ENCODE measurements at regions not wholly inside any gene's neighbourhood (a gene's known extent, or its start where the extent isn't known, plus 50 kb on each side); places are given as distances from the start of the nearest gene placed in this dataset.
"Not testable (repeated sequence)": the region's sequence is repeated elsewhere in the genome, so short reads cannot be mapped to it uniquely, and the experiment has no call there.

GRCh38 chr10:35819011-35819410, 176.9 kb upstream of the FZD8 start:
- H3K9me3 Mint-ChIP-seq, result peaks cover 4% of the 10 kb centered on the region
- intact Hi-C loops (cut with micrococcal nuclease), result no loop called here

DNA sequence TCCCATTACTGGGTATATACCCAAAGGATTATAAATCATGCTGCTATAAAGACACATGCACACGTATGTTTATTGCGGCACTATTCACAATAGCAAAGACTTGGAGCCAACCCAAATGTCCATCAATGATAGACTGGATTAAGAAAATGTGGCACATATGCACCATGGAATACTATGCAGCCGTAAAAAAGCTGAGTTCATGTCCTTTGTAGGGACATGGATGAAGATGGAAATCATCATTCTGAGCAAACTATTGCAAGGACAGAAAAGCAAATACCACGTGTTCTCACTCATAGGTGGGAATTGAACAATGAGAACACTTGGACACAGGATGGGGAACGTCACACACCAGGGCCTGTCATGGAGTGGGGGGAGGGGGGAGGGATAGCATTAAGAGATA, 175.0 kb upstream of the FZD8 start:
- DNase-seq; H3K4me1 Mint-ChIP-seq (ENCODE audit: low read depth); H3K27me3 Mint-ChIP-seq; H3K27ac Mint-ChIP-seq; H3K9me3 Mint-ChIP-seq; ATAC-seq; H3K4me3 Mint-ChIP-seq; H3K36me3 Mint-ChIP-seq (ENCODE audit: low read depth); CTCF ChIA-PET; intact Hi-C loops (cut with micrococcal nuclease); POLR2A ChIA-PET: not testable (repeated sequence)

More at GRCh38 chr10:35819011-35819410, 176.9 kb upstream of the FZD8 start:
- no peak for TF ChIP-seq CTCF (IDR thresholded peaks at IDR 0.05)
- ATAC-seq (no peak), DNase-seq (no peak)
- Mint-ChIP-seq H3K36me3 (ENCODE audit: low read depth) (no peaks in the 10 kb centered on the region), H3K4me1 (ENCODE audit: low read depth) (no peaks in the 10 kb centered on the region), H3K4me3 (no peak overlapping the region), H3K27me3 (no peaks in the 10 kb centered on the region), H3K27ac (no peak overlapping the region)
- POLR2A ChIA-PET, result no interaction called here
- CTCF ChIA-PET, result no interaction called here

DNA sequence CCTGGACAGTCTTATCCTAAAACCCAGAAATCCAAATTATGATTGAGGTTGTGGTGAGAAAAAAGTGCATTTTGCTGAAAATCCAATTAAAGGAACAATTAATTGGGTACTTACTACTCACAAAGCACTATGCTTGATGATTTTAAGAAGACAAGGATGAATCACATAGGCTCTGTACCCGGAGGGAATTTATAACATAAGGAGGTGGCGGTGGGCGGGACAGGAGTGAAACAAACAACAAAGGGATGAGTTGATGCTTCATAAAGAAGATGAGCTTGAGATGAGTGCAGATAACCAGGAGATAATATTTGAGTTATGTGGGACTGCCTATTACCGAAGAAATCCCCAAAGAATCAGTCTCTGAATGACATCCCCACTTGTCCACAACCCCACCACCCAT, 171.1 kb upstream of the FZD8 start:
- peaks cover 14% of the 10 kb centered on the region for H3K9me3 Mint-ChIP-seq

GRCh38 chr10:35808344-35808743, 166.2 kb upstream of the FZD8 start:
- Mint-ChIP-seq H3K27ac (no peak overlapping the region), H3K4me1 (ENCODE audit: low read depth) (no peaks in the 10 kb centered on the region), H3K27me3 (peaks cover 3% of the 10 kb centered on the region), H3K9me3 (peaks cover 10% of the 10 kb centered on the region), H3K4me3 (no peak overlapping the region), H3K36me3 (ENCODE audit: low read depth) (no peaks in the 10 kb centered on the region)
- TF ChIP-seq CTCF (IDR thresholded peaks at IDR 0.05), result no peak
- POLR2A ChIA-PET, result no interaction called here
- no peak for ATAC-seq
- DNase-seq, result no peak
- CTCF ChIA-PET, result no interaction called here
- intact Hi-C loops (cut with micrococcal nuclease), result no loop called here

More for the DNA sequence above, 171.1 kb upstream of the FZD8 start:
- Mint-ChIP-seq H3K4me1 (ENCODE audit: low read depth) (no peaks in the 10 kb centered on the region), H3K36me3 (ENCODE audit: low read depth) (no peaks in the 10 kb centered on the region), H3K27me3 (peaks cover 3% of the 10 kb centered on the region), H3K4me3 (no peak overlapping the region), H3K27ac (no peak overlapping the region)
- DNase-seq (no peak), ATAC-seq (no peak)
- TF ChIP-seq CTCF (IDR thresholded peaks at IDR 0.05), result no peak
- ChIA-PET CTCF (no interaction called here), POLR2A (no interaction called here)
- intact Hi-C loops (cut with micrococcal nuclease), result no loop called here

- no peak for DNase-seq
- no peaks in the 10 kb centered on the region for H3K4me1 Mint-ChIP-seq (ENCODE audit: low read depth)
- intact Hi-C loops (cut with micrococcal nuclease), result no loop called here
- H3K27ac Mint-ChIP-seq, result no peak overlapping the region
- ATAC-seq, result no peak
- H3K36me3 Mint-ChIP-seq (ENCODE audit: low read depth), result no peaks in the 10 kb centered on the region
- no peaks in the 10 kb centered on the region for H3K27me3 Mint-ChIP-seq
- CTCF ChIA-PET, result no interaction called here
- H3K4me3 Mint-ChIP-seq, result no peak overlapping the region
- no peak for TF ChIP-seq CTCF (IDR thresholded peaks at IDR 0.05)
- POLR2A ChIA-PET, result no interaction called here
- no peaks in the 10 kb centered on the region for H3K9me3 Mint-ChIP-seq
Observed at GRCh38 chr10:35803046-35803445, 160.9 kb upstream of the FZD8 start.

- Mint-ChIP-seq H3K27me3 (no peaks in the 10 kb centered on the region), H3K4me1 (ENCODE audit: low read depth) (no peaks in the 10 kb centered on the region), H3K4me3 (no peak overlapping the region), H3K27ac (no peak overlapping the region), H3K36me3 (ENCODE audit: low read depth) (no peaks in the 10 kb centered on the region), H3K9me3 (no peaks in the 10 kb centered on the region)
- ChIA-PET CTCF (no interaction called here), POLR2A (no interaction called here)
- ATAC-seq, result no peak
- DNase-seq, result no peak
- intact Hi-C loops (cut with micrococcal nuclease), result no loop called here
- no peak for TF ChIP-seq CTCF (IDR thresholded peaks at IDR 0.05)
Observed at GRCh38 chr10:35797187-35797586, 155.1 kb upstream of the FZD8 start.
